GM21381 (cell line): ENCODE measurements at regions not wholly inside any gene's neighbourhood (a gene's known extent, or its start where the extent isn't known, plus 50 kb on each side); places are given as distances from the start of the nearest gene placed in this dataset.

Source experiments
- ATAC-seq: cut with Tn5 transposase; IDR thresholded peaks from one replicate; pipeline ENCODE4 v1.9.1; 2021; ENCODE audit warnings: mild to moderate bottlenecking, moderate library complexity; ENCODE audit not compliant: unreplicated experiment

DNA sequence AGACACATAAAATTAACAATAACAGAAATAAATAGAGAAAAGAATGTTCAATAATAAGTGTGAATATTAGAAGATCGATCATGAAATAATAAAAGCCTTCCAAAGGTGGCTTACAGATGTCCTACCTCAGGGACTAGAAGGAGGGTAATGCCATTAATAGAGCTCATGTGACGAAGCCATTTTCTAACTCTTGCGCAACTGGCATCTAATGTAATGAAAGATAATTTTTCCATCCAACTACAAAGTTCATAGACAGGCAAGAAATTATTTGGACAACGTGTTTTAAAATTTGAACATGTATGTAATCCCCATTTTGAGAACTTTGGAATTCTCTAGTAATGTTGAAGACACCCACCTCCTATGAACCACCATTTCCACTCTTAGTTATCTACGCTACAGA, 1394.3 kb upstream of the LRRTM3 start:
- no peak for ATAC-seq

DNA sequence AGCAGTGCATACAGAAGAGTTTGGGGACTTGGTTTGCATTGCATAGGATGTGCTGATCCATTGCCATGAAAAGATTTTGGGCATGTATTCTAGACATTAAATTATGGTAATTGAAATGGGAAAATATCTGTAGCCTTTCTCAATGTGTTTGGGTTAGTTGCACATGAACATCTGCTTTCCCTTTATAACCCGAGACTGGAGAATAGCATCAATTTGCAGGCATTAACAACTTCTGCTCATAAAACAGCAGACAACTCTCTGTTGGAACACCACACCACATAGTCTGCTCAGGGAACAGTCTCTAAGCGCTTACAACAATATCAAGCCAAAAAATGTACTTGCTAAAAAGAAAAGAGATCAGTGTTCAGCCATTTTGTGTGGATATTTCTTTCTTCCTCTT, 1391.1 kb upstream of the LRRTM3 start:
- ATAC-seq = no peak

DNA sequence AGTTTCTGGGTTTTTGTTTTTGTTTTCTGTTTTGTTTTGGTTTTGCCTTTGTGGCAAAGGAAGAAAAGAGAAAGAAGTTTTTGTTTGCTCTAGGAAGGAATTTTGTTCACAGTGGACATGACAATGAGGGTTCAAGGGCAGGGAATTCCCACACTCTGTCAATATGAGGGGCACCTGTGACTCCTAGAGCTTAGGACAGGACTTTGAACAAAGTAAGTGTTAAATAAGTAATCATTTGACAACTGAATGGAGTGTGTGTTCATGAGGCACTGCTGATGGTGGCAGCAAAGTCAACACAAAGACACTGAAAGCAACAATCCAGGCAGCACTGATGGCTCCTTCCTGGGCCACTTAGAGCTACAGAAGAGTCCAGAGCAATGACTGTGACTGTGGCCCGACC, 1381.1 kb upstream of the LRRTM3 start:
- no peak for ATAC-seq

DNA sequence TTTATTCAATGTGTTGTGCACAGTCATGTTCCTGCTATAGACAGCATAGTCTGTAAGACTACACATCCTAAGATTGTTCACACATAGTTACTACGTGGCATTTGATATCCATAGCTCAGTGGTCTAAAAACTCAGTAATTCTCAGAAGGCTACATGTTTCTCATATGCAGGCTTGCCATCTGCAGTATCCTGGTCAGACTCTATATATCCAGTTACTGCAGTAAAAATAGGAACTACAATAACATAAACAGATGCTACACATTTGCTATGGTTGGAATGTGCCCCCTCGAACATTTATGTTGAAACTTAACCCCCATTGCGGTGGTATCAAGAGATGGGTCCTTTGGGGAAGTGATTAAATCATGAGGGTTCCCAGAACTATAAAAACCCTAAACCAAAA, 1377.8 kb upstream of the LRRTM3 start:
- no peak for ATAC-seq

DNA sequence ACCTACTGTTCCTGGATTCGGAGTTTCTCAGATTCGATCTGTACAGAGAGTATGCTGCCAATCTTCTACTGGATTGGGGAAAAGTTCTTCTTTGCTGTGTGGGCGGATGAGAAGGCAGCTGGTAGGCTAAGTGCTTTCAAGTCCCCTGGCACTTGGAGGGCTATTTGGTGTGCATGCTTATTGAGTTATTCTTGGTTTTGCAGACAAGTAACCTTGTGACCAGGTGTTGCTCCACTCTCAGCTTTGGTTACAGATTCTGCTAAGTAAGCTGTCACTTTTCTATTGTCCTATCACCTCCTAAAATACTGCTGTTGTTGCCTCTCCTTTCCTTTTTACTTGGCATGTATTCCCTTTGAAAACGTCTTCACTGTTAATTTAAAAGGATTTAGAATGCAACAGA, 1375.1 kb upstream of the LRRTM3 start:
- ATAC-seq = no peak

DNA sequence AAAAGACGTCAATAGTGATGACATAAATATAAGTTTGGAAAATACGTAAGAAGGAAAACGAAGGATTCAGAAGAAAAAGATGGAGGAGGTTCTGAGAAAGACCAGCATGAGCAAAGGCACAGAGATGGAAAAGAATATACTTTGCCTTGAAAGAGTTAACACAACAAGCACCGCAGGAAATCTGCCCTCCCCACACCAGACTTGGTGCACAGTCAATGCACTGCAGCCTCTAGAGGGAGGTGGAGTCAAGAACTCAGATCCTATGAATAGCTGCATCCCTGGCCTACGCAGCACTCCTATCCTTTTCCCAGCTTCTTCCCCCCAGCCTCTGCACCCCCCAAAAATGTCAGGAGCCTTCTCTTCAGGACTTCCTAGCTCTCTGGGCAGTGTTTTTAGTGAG, 1370.6 kb upstream of the LRRTM3 start:
- no peak for ATAC-seq

DNA sequence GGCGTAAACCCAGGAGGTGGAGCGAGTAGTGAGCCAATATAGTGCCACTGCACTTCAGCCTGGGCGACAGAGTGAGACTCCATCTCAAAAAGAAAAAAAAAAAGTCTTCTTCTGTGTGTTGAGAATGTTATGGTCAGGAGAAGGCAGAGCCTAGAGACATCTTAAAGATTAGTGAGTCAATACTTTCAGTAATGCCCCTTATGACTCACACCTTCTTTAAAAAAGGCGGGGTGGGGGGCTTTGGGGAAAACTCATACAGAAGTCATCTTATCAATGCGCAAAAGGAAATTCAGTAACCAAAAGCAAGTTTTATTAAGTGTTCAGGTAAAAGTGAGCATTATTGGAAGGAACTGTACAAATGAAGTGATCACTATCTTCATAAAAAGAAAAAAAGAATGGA, 1369.8 kb upstream of the LRRTM3 start:
- ATAC-seq = no peak

DNA sequence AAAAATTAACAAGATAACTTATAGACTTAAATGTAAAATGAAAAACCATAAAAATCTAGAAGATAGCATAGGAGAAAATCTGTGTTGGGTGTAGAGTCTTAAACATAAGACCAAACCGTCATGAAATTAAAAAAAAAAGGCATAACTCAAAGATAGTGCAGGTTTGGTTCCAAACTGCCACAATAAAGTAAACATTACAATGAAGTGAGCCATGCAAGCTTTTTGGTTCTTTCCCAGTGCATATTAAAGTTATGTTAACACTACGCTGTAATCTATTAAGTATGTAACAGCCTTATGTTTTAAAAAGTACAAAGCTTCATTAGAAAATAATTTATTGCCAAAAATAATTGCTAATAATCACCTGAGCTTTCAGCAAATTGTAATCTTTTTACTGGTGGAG, 1366.5 kb upstream of the LRRTM3 start:
- no peak for ATAC-seq

DNA sequence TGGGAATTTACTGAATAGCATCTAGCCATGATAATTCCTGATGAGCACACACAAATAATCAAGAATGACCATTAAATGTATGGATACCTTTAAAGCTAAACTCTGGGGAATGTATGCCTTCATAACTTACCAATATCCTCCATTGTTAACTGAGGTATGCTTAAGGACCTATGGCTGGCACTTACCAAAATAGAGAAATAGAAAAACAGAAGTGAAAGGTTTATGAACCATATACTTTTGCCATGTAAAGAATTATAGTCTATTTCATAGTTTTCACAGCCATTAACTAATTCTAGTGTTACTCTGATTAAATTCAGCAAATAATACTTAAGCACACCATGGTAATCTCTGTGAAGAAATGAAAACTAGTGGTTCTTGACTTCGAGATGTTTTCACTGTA, 1360.6 kb upstream of the LRRTM3 start:
- ATAC-seq = no peak

DNA sequence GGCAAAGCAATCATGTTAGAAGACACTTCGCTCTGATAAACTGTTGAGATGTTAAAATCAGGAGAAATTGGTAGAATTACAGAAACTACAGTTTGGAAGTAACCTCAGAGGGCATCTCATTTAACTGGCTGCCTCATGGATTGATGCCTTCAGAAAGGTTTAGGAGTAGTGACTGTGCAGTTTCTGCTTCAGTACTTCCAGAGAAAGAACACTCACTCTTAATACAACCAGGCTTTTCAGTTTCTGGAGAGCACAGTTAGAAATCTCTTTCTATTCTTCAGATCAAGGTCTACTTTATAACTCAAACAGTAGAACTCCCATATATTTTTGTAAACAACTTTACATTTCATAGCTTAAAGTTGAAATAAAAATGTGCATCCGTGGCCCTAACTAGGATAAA, 1358.9 kb upstream of the LRRTM3 start:
- no peak for ATAC-seq

DNA sequence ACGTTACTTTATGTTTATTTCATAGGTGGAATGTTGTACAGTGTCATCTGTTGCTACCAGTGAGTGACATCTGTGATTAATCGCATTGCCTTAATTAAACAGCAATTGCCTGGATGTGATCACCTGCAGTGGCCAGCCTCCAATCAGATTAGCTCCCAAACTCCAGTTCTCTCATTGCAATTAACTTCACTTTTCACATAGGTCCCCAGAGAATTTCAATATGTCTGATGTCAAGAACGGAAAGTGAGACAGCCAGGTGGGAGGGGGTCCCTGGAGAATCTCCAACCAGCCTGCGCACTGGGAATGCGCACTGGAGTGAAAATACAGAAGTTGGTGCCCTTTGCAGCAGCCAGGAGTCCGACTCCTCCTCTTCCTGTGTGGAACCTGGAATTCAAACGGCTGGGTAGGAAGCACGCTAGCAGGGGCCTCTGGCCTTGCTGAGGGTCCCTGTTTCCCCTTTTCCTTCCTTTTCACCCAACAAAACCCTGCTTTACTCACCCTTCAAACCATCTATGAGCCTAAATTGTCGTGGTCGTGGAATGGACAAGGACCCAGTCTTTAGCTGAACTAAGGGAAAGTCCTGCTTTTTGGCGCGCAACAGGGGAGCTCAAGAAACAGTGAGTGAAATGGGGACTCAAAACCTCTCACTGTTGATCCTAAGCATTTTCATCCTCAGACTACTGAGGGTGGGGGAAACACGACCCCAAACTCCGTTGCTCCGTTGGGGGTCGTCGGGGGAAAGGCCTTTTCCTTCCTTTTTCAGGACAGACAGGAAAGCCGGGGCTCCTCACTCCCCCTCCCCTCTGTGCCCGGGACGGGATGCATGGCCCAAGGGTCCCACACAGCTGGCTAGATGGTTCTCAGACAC, 1355.5 kb upstream of the LRRTM3 start:
- ATAC-seq = peak; percentile 42

DNA sequence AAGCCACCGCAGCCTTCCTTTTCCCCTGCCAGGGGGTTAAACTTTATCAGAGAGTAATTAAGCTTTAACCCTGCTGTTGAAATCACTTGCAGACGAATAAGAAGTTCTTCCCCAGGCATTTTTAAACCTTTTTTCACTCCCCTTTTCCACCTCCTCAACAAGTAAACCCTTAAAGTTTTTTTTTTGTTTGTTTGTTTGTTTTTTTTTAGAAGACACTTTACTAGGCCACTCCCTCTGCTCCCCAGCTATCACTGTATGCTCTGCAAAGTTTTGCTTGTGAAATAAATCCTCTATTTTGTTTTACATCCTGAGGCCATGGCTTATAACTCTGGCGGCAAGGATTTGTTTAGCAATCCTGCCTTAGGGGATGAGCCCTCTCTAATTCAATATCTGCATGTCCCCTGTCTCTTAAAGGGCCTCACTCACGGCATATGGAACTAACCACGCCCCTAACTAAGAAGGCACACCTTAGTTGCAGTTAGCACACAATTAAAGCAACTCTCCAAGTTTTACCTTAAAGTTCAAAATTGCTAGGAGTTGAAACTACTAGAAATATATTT, 1354.7 kb upstream of the LRRTM3 start:
- ATAC-seq = peak; percentile 54

DNA sequence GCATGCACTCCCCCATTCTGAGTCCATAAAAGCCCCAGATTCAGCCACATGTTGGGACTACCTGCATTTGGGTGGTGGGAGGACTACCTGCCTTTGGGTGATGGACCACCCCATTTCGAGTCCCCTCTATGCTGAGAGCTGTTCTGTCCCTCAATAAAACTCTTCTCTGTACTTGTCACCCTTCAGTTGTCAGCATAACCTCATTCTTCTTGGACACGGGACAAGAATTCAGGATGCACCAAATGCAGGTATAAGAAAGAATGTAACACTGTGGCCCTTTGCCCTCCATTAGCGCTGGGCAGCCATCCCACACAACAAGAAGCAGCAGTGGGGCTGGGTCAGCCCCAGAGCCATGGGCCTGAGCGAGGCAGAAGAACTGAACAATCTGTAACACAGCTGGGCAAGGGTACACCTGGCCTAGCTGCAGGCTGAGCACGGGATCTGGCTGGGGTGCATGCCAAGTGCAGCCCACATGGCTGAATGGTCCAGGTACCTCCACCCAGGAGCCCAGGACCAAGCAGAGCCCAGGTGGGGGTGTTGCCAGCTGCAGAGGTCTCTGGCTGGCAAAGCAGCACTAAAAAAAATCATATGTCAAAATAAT, 1344.3 kb upstream of the LRRTM3 start:
- ATAC-seq = no peak

DNA sequence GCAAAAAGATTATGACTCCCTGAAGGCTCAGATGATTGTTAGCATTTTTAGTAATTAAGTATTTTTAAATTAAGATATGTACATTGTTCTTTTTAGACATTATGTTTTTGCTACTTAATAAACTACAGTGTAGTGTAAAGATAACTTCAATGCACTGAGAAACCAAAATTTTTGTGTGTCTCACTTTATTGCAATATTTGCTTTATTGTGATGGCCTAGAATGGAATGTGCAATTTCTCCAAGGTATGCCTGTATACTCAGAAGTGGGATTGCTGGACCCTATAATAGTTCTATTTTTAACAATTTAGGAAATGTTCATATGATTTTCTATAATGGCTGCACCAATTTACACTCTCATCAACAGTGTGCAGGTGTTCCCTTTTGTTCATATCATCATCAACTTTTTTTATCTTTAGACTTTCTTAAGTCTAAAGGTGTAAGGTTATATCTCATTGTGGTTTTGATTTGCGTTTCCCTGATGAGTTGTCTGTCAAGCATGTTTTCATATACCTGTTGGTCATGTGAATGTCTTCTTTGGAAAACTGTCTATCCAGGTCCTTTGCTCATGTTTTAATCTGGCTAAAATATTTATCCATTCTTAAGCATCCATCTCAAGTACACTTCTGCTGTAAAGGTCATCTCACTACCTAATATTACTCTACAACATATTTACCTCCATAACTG, 1323.5 kb upstream of the LRRTM3 start:
- no peak for ATAC-seq

DNA sequence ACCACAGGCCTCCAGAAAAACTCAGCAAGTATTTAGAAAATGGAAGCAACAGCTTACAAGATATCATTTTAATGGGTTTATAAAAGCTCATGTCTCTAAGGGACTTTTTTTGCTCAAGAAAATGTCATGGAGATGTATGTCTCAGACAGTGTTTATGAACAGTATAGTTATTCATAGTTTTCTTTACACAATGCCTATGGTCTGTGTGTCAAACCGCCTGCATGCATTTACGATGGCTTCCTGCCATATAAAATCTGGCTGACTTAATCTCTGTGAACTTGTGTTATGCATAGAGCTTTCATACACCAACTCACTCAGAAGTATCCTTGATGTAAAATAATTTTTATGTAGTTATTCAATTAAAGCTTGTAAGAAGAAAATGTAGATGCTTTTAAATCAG, 1314.2 kb upstream of the LRRTM3 start:
- ATAC-seq = no peak

DNA sequence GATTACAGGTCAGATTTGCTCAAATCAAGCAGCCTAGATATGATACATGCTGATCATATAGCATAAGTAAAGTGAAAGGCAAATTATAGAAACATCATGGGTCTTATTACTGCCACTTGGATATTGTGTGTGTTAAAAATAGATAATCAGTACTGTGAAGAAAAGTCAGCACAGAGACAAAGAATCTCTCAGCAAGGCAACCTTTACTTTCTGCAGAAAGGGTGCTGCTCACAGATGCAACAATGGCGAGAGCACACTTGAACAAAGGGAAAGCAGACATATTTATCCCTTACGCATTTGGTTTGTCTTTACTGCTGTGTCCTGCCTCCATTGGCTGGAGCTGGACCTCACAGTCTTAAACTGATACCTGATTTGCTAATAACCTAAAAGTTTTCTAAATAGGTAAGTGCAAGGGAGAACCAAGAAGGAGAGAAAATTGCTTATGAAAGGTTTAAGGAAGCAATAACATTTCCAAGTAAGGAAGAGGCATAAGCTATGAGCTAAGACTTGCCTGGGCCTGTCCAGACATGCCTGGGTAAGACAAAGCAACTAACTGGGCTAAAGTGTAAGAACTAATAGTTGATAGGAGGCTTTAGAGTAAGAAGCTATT, 1310.8 kb upstream of the LRRTM3 start:
- no peak for ATAC-seq

DNA sequence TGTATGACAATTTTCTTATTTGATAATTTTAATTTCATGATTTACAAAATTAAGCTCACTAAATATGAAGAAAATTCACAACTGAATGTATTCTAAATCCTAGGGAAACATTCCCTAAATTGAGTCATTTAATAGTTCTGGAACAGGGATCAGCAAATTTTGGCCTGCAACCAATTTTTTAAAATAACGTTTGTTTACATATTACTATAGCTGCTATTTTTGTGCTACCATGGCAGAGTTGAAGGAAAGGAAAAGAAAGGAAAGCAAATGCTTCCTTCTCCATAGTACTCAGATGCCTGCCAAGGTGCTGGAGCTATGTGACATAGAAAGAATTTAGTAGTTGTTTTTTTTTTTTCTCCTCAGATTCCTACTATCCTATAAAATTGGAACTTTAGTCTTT, 1307.7 kb upstream of the LRRTM3 start:
- no peak for ATAC-seq

DNA sequence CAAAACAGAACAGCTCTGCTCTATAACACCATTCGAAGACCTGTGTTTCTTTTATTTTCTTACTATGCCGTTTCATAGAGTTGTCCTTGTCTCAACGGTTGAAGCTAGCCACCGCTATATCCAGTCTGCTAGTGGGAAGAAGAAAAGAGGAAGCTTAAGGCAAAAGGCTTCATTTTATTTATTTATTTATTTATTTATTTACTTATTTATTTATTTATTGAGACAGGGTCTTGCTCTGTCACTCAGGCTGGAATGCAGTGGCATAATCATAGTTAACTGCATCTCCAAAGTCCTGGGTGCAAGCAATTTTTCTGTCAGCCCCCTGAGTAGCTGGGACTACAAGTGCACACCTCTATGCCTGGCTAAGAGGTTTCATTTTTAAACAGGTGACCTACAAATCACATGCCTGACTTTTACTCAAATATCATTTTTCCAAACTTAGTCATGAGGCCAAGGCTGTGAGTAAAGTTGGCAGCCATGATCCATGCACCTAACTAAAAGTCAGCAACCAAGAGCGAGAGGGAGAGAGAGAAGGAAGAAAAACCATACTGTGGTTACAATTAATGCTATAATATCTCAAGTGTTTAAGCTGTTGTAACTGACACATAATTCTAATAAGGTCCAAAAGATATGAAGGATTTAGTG, 1305.3 kb upstream of the LRRTM3 start:
- ATAC-seq = no peak

DNA sequence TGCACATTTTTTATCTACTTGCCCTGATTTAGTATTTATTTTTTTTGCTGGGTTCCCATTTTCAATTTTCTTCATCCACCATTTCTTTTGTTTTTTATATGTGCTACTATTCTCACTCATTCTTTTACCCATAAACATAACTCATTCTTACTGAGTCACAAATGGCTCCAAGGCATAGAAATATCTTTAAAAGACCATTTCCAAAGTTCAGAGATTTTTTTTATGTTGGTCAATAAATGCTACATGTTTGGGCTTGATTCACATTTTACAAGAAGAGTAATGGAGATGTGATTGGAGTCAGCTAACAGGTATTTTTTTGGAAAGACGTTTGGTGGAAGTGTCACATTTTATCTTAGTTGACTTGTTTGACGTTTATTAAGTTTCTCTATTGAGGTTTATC, 1303.2 kb upstream of the LRRTM3 start:
- ATAC-seq = no peak

DNA sequence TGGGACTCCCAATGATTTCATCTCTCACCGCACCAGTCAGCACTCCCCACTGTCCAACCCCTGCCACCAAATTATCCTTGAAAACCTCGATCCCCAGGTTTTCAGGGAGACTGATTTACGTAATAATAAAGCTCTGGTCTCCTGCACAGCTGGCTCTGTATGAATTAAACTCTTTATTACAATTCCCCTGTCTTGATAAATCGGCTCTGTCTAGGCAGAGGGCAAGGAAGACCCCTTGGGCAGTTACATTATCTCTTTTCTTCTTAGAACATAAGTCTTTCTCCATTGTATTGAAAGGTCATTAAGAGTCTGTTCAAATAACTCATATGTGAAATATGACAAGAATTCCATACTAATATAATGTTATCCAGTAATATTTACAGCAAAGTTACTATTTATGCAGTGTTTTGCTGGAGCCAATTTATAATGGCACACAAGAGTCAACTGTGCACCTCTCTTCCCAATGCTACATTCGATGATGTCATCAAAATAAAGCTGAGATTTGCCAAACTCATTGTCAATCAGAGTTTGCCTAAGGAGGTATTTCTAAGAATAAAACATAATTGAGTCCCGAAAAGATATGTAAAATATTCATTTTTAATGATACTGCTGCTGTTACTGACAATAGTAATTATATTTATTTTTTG, 1297.2 kb upstream of the LRRTM3 start:
- no peak for ATAC-seq
